ENCODE measurements at regions not wholly inside any gene's neighbourhood (a gene's known extent, or its start where the extent isn't known, plus 50 kb on each side); places are given as distances from the start of the nearest gene placed in this dataset.

GRCh38 chr5:61850696-61851095 lies 455.3 kb upstream of the KIF2A start:
- TF ChIP-seq TP53 (CRISPR knock-in tag; IDR thresholded peaks at IDR 0.05) (no peak), SMC3 (IDR thresholded peaks at IDR 0.05) (no peak), MAFK (IDR thresholded peaks at IDR 0.05; ENCODE audit: partially characterized antibody) (no peak)
- TF ChIP-seq, protein P1, sequence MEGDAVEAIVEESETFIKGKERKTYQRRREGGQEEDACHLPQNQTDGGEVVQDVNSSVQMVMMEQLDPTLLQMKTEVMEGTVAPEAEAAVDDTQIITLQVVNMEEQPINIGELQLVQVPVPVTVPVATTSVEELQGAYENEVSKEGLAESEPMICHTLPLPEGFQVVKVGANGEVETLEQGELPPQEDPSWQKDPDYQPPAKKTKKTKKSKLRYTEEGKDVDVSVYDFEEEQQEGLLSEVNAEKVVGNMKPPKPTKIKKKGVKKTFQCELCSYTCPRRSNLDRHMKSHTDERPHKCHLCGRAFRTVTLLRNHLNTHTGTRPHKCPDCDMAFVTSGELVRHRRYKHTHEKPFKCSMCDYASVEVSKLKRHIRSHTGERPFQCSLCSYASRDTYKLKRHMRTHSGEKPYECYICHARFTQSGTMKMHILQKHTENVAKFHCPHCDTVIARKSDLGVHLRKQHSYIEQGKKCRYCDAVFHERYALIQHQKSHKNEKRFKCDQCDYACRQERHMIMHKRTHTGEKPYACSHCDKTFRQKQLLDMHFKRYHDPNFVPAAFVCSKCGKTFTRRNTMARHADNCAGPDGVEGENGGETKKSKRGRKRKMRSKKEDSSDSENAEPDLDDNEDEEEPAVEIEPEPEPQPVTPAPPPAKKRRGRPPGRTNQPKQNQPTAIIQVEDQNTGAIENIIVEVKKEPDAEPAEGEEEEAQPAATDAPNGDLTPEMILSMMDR (IDR thresholded peaks at IDR 0.05) = no peak
